GM13977 (cell line): ENCODE measurements at regions not wholly inside any gene's neighbourhood (a gene's known extent, or its start where the extent isn't known, plus 50 kb on each side); places are given as distances from the start of the nearest gene placed in this dataset.

ENCODE experiments used
- DNase-seq: peaks from one replicate; pipeline ENCODE4 v3.0.0; 2012; ENCODE audit warnings: low spot score
- CTCF ChIP-seq: IDR thresholded peaks from 2 replicates; pipeline ENCODE4 v1.5.1; 2012; ENCODE audit warnings: mild to moderate bottlenecking, control low read depth; ENCODE audit not compliant: insufficient read depth; ENCODE audit errors: extremely low read depth, missing control alignments
- in situ Hi-C: fragments of 300-500 bp; cut with MboI; formaldehyde crosslinking; loops from one replicate; pipeline ENCODE4 v1.12.0; 2022; ENCODE audit warnings: low sequenced_read_pairs, low pct_unique_long_range_greater_than_20kb, mixed read lengths, inconsistent platforms; ENCODE audit not compliant: unreplicated experiment

- DNase-seq: no peak
- in situ Hi-C loops: no loop called here
- no peak for TF ChIP-seq CTCF
Measured at GRCh38 chr5:57955511-57955910, 472.9 kb upstream of the ACTBL2 start.

- no peak for TF ChIP-seq CTCF
- in situ Hi-C loops: no loop called here
- no peak for DNase-seq
Measured at GRCh38 chr5:57953792-57954191, 471.2 kb upstream of the ACTBL2 start.

GRCh38 chr5:57950616-57951228 is 468.1 kb upstream of the ACTBL2 start:
- in situ Hi-C loops: no loop called here

DNA sequence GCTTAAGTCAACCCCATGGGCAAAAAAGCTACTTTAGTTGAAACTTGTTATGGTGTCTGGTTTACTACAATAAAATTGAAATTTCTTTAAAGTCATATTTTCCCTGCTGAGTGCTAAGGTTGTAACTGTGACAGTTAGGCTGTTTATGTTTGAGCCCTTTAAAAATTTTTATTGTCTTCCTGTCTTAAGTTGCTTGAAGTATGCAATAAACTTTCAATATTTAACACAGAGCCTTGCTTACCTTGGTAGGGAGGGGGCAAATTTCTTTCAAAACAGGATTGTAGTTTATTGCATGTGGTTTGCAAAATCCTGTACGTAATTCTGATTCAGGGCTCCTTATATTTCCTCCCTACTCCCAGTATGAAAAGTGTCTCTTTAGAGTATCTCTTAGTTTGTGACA is 465.5 kb upstream of the ACTBL2 start:
- DNase-seq: no peak
- TF ChIP-seq CTCF: no peak
- in situ Hi-C loops: no loop called here

More at GRCh38 chr5:57950616-57951228, 468.1 kb upstream of the ACTBL2 start:
- TF ChIP-seq CTCF: no peak
- DNase-seq: no peak

GRCh38 chr5:57947181-57947580 is 464.6 kb upstream of the ACTBL2 start:
- no peak for TF ChIP-seq CTCF
- in situ Hi-C loops: no loop called here
- no peak for DNase-seq

DNA sequence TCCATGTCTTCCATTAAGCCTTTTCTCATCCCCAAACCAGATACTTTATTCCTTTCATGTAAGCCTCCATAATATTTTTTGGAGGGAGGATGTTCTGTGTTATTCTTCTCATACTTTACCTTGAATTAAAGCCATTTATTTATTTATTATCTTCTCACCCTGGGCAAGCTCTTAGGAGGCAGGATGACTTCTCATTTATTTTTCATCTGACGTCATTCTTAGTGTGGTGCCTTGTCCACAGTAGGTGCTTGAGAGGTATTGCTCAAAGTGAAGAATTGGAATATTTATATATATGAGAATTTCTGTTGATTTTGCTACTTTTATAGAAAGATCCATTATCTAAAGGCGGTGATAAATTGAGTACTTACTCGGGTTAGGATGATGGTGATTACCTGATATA is 458.3 kb upstream of the ACTBL2 start:
- in situ Hi-C loops: no loop called here
- no peak for TF ChIP-seq CTCF
- DNase-seq: no peak

- in situ Hi-C loops: no loop called here
- no peak for DNase-seq
- TF ChIP-seq CTCF: no peak
Measured at GRCh38 chr5:57940236-57940635, 457.6 kb upstream of the ACTBL2 start.
